ENCODE measurements at regions not wholly inside any gene's neighbourhood (a gene's known extent, or its start where the extent isn't known, plus 50 kb on each side); places are given as distances from the start of the nearest gene placed in this dataset.

DNA sequence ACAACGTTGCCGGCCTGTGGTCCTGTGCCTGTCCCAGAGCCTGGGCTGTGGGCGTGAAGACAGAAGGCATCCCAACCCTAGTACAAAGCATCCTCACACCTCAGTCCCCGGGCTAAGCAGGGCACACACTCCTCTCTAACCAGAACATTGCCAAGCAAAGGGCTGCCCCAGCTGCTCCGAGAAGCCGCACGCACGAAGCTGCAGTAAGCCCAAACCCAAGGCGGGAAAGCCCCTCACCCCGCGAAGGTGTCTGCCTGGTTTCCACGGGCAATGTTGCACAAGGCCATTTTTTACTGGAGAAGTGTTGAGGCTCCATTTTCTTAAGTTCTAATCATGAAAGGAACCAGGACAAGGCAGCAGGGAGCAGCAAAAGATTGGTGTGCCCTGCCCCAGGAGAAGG is 519.0 kb downstream of the NPHP4 start:
- no peak overlapping the region for H2AFZ ChIP-seq (ENCODE audit: low read depth, low read length)
- H3K36me3 ChIP-seq (ENCODE audit: insufficient read depth, low read length): no peaks in the 10 kb centered on the region
- no peaks in the 10 kb centered on the region for H3K9me3 ChIP-seq (ENCODE audit: insufficient read depth, low read length, severe bottlenecking)
- no peak overlapping the region for H3K27ac ChIP-seq (ENCODE audit: low read length)
- H3K9ac ChIP-seq (ENCODE audit: low read depth, low read length): no peak overlapping the region
- H3K27me3 ChIP-seq (ENCODE audit: insufficient read depth, low read length, poor library complexity): no peaks in the 10 kb centered on the region
- no peaks in the 10 kb centered on the region for H4K20me1 ChIP-seq (ENCODE audit: insufficient read depth, low read length)
- no peak for ATAC-seq (ENCODE audit: insufficient read depth, low read depth)
- H3K4me3 ChIP-seq (ENCODE audit: low read depth in 1 of 2, low read length in 2 of 2): no peak overlapping the region
- H3K4me2 ChIP-seq (ENCODE audit: insufficient read depth, low read length): no peak overlapping the region
- DNase-seq: no peak
- H3K79me2 ChIP-seq (ENCODE audit: insufficient read depth, low read length): no peaks in the 10 kb centered on the region
- TF ChIP-seq, protein P1, sequence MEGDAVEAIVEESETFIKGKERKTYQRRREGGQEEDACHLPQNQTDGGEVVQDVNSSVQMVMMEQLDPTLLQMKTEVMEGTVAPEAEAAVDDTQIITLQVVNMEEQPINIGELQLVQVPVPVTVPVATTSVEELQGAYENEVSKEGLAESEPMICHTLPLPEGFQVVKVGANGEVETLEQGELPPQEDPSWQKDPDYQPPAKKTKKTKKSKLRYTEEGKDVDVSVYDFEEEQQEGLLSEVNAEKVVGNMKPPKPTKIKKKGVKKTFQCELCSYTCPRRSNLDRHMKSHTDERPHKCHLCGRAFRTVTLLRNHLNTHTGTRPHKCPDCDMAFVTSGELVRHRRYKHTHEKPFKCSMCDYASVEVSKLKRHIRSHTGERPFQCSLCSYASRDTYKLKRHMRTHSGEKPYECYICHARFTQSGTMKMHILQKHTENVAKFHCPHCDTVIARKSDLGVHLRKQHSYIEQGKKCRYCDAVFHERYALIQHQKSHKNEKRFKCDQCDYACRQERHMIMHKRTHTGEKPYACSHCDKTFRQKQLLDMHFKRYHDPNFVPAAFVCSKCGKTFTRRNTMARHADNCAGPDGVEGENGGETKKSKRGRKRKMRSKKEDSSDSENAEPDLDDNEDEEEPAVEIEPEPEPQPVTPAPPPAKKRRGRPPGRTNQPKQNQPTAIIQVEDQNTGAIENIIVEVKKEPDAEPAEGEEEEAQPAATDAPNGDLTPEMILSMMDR (IDR thresholded peaks at IDR 0.05; ENCODE audit: borderline replicate concordance, extremely low read depth, low read length, poor library complexity, severe bottlenecking): no peak
- no peak for TF ChIP-seq EZH2 (IDR thresholded peaks at IDR 0.05; ENCODE audit: borderline replicate concordance, low read depth, low read length, severe bottlenecking)
- H3K4me1 ChIP-seq (ENCODE audit: insufficient read depth, low read length): no peaks in the 10 kb centered on the region

DNA sequence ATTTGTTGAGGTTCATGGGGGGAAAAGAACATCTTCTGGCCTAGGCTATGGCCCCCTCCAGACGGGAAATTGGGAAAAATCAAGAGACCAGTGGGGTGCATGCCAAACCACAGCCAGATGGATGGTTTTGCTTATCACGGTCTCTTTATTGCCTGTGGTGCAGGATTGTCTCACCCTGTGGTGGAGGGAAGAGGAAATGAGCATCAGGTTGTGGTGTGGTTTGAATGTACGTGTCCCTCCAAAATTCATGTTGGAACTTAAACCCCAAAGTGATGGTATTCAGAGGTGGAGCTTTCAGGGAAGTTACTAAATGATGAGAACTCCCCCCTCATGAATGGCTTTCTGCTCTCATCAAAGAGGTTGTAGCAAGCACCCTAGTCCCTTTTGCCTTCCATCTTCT is 525.7 kb downstream of the NPHP4 start:
- Histone ChIP-seq H3K9ac (ENCODE audit: low read depth, low read length) (no peak overlapping the region), H3K4me3 (ENCODE audit: low read depth in 1 of 2, low read length in 2 of 2) (no peak overlapping the region), H3K27me3 (ENCODE audit: insufficient read depth, low read length, poor library complexity) (no peaks in the 10 kb centered on the region), H3K9me3 (ENCODE audit: insufficient read depth, low read length, severe bottlenecking) (no peaks in the 10 kb centered on the region), H3K4me1 (ENCODE audit: insufficient read depth, low read length) (no peaks in the 10 kb centered on the region), H2AFZ (ENCODE audit: low read depth, low read length) (no peak overlapping the region), H3K36me3 (ENCODE audit: insufficient read depth, low read length) (no peaks in the 10 kb centered on the region), H3K4me2 (ENCODE audit: insufficient read depth, low read length) (no peak overlapping the region), H3K27ac (ENCODE audit: low read length) (no peak overlapping the region), H3K79me2 (ENCODE audit: insufficient read depth, low read length) (no peaks in the 10 kb centered on the region), H4K20me1 (ENCODE audit: insufficient read depth, low read length) (no peaks in the 10 kb centered on the region)
- DNase-seq (no peak), ATAC-seq (ENCODE audit: insufficient read depth, low read depth) (no peak)
- TF ChIP-seq, protein P1 (IDR thresholded peaks at IDR 0.05; ENCODE audit: borderline replicate concordance, extremely low read depth, low read length, poor library complexity, severe bottlenecking): no peak
- TF ChIP-seq EZH2 (IDR thresholded peaks at IDR 0.05; ENCODE audit: borderline replicate concordance, low read depth, low read length, severe bottlenecking): no peak

DNA sequence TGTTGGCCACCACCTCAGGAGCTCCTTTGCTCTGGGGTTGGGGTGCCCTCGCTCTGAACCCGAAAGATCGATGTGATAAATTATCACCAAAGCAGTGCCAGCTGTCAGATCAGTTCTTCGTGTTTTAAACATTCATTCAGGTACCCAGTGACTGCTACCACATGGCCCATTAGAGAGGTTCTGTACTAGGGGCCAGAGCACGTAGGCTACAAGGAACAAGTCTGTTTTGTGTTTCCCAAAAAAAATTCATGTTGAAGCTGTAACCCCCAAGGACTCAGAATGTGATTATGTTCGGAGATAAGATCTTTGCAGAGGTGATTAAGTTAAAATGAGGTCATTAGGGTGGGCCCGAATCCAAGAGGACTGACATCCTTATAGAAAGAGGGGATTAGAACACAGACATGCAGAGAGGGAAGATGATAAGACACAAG is 526.9 kb downstream of the NPHP4 start:
- ATAC-seq (ENCODE audit: insufficient read depth, low read depth) (no peak), DNase-seq (no peak)
- no peaks in the 10 kb centered on the region for H3K9me3 ChIP-seq (ENCODE audit: insufficient read depth, low read length, severe bottlenecking)

More for the DNA sequence above, 526.9 kb downstream of the NPHP4 start:
- H2AFZ ChIP-seq (ENCODE audit: low read depth, low read length): no peak overlapping the region
- H3K79me2 ChIP-seq (ENCODE audit: insufficient read depth, low read length): no peaks in the 10 kb centered on the region
- H3K4me1 ChIP-seq (ENCODE audit: insufficient read depth, low read length): no peaks in the 10 kb centered on the region
- no peak overlapping the region for H3K9ac ChIP-seq (ENCODE audit: low read depth, low read length)
- H3K4me2 ChIP-seq (ENCODE audit: insufficient read depth, low read length): no peak overlapping the region
- H4K20me1 ChIP-seq (ENCODE audit: insufficient read depth, low read length): no peaks in the 10 kb centered on the region
- TF ChIP-seq, protein P1 (IDR thresholded peaks at IDR 0.05; ENCODE audit: borderline replicate concordance, extremely low read depth, low read length, poor library complexity, severe bottlenecking): no peak
- TF ChIP-seq EZH2 (IDR thresholded peaks at IDR 0.05; ENCODE audit: borderline replicate concordance, low read depth, low read length, severe bottlenecking): no peak
- no peak overlapping the region for H3K27ac ChIP-seq (ENCODE audit: low read length)
- H3K36me3 ChIP-seq (ENCODE audit: insufficient read depth, low read length): no peaks in the 10 kb centered on the region
- H3K4me3 ChIP-seq (ENCODE audit: low read depth in 1 of 2, low read length in 2 of 2): no peak overlapping the region
- H3K27me3 ChIP-seq (ENCODE audit: insufficient read depth, low read length, poor library complexity): no peaks in the 10 kb centered on the region
